Testis (tissue), 2 donors: ENCODE measurements at regions not wholly inside any gene's neighbourhood (a gene's known extent, or its start where the extent isn't known, plus 50 kb on each side); places are given as distances from the start of the nearest gene placed in this dataset.

ENCODE experiments used
- CTCF ChIP-seq, 3 experiments: fragments of 450-650 bp in 2 of 3; fragments of 200-600 bp in 1 of 3; sonication (generic) in 1 of 3; IDR thresholded peaks; one replicate each; pipeline ENCODE4 v1.5.1; 2016 to 2019; ENCODE audit warnings: antibody characterized with exemption in 3 of 3, mild to moderate bottlenecking in 2 of 3, moderate library complexity in 1 of 3
- POLR2A ChIP-seq: fragments of 450-650 bp; IDR thresholded peaks from one replicate; pipeline ENCODE4 v1.6.1; 2017; ENCODE audit warnings: antibody characterized with exemption, mild to moderate bottlenecking, moderate library complexity

DNA sequence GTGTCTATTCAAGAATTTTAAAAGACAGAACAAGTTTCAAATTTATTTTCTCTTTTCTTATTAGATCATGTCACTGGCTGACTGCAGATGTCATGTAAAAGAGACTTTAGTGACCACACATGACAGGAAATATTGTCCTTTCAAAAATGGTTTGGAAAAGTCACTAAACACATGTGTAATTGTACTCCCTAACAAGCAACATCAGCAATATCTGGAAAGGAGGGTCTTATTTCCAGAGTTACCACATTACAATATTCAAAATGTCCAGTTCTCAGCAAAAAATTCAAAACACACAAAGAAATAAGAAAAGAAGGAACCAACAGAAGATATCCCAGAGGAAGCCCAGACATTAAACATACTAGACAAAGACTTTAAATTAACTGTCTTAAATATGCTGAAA, 197.1 kb downstream of the EN1 start:
- no peak for TF ChIP-seq CTCF (IDR thresholded peaks at IDR 0.05)
- no peak for TF ChIP-seq POLR2A
